Stimulated activated CD4-positive, alpha-beta T cell treated with anti-CD3 and anti-CD28 coated beads, Interleukin-1b, Interleukin-23, amount 100 ng/mL, for 48 hours (primary cell): ENCODE measurements at regions not wholly inside any gene's neighbourhood (a gene's known extent, or its start where the extent isn't known, plus 50 kb on each side); places are given as distances from the start of the nearest gene placed in this dataset.
"Not testable (repeated sequence)": the region's sequence is repeated elsewhere in the genome, so short reads cannot be mapped to it uniquely, and the experiment has no call there.

Source experiments
- DNase-seq: peaks from one replicate; pipeline ENCODE4 v3.0.0-alpha.2; 2020

DNA sequence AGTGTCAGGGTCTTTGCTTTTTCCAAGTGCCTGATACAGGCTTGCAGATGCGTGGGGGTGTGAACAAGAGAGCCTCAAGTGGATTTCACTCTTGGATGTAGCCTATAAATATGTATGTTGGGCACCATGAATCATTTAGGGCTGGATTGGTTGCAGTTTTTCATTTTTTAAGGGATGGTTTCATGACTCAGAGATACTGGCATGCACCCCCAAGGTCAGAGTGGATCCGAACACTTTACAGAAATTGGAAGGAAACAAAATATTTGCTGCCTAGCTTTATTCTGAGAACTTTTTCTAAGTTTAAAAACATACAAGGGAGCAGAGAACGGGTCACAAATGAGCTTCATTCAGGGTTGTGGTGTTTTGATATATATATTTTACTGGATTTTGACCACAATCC lies 436.8 kb upstream of the ERCC4 start:
- no peak for DNase-seq

DNA sequence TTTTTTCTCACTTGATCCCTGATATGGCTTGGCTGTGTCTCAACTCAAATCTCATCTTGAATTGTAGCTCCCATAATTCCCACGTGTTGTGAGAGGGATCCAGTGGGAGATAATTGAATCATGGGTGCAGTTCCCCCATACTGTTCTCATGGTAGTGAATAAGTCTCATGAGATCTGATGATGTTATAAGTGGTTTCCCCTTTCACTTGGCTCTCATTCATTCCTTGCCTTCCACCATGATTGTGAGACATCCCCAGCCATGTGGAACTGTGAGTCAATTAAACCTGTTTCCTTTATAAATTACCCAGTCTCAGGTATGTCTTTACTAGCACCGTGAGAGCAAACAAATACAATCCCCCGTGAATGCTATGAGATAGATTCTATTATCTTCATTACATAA lies 430.5 kb upstream of the ERCC4 start:
- not testable (repeated sequence) for DNase-seq

DNA sequence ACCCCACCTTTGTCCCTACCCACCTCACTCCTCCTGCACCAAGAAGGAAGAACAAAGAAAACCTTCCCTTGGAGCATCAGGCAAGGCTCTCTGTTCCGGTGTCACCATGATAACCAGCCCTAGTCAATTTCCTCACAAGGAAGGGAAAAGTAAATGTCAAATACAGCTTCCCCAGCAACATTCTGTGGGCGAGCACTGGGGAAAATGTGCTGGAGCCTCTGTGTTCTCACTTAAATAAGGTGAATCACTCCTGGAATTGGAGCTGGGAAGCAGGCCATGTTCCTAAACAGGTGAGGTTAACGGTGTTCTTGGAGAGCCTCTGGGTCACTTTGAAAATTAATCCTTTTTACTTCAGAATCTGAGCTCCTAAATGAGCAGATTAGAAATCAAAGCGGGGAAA lies 427.9 kb upstream of the ERCC4 start:
- DNase-seq: no peak

DNA sequence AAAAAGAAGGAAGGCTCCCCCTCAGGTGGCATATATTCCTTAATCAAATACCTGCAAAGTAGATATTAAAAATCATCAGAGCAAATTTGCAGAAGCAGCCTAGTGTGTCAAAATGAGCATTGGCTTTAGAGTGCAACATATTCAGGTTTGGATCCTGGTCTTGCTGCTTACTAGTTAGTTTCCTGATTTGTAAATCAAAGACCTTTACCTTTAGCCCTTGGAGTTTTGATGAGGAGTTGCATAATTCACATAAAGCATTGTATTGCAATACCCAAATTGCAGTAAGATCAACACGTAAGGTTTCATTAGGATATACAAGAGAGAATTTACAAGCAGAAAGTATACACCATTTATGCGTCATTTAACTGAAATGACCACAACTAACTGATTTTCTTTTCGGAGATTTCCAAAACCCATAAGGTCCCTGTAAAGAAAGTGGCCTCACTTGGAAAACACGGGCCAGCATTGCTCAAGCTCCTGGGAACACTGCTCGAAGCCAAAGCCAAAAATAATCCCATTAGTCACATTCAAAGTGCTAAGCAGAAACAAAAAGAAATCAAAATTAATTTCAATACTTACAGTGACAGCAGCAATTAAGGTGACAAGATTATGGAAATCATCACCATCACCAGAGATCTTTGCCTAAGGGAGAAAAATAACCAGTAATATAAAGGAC lies 415.9 kb upstream of the ERCC4 start:
- DNase-seq: no peak

DNA sequence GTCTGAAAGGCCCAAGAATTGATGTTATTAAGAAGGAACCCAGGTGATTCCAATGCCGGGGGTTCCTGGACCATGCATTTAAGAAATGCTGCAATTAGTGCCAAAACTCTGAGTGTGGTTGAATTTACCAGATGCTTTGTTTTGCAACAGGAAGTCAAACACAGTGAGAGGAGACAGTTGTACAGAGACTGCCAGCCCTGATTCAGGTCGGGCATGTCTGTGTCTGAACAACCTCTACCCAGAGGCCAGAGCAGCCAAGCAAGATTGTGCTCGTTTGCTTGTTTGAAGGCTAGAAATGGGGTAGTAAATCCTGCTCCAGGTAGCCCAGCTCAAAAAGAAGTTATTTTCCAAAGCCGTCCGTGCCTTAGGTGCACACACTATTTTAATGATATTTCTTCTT lies 412.4 kb upstream of the ERCC4 start:
- DNase-seq: no peak

DNA sequence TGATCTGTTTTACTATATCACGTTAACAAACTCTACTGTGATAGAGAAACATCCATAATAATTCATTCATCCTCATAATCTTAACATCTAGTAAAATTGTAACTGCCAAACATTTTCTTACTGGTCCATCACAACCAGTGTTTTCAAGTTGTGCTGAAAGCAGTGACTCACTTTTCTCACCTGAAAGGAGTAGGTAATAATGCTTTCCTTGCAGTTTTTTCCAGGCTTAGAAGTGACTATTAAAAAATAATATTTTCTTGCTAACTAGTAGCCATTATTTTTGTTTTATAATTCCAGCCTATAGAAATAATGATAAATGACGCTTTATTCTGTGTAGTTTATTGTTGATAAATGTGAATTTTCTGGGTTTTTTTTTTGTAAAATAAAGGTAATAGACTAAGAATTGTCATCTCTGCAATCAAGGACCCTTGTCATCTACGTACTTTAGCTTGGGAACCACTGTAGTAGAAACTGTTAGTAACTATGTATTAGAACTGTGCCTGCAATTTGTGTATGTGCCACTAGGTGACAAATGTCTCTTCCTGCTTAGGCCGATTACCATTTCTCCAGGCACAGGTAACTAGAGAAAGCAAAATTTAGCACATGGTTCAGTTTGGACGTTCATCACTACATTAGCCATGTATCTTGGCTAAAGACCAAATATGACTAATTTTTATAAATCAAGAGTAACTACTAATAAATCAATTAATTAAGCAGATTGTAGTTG lies 409.4 kb upstream of the ERCC4 start:
- DNase-seq: no peak

GRCh38 chr16:13517841-13518240 lies 402.1 kb upstream of the ERCC4 start:
- no peak for DNase-seq

DNA sequence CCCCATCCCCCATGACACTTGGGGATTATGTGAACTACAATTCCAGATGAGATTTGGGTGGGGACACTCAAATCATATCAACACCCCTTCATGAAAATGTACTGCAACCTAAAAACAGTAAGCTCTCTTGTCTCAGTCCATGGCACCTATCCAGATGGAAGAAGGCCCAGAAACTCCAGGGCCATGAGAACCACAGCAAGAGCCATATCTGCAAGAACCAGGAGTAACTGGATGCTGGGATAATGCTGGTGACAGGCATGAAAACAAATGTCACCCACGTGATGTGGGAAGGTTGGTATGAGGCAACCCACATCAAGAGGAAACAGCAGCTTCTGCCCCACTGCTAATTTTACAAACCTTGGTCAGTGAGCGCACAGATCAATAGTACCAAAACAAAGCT lies 400.1 kb upstream of the ERCC4 start:
- DNase-seq: no peak

GRCh38 chr16:13521356-13521755 lies 398.6 kb upstream of the ERCC4 start:
- no peak for DNase-seq

GRCh38 chr16:13527332-13527731 lies 392.6 kb upstream of the ERCC4 start:
- no peak for DNase-seq

GRCh38 chr16:13528691-13529090 lies 391.3 kb upstream of the ERCC4 start:
- DNase-seq: no peak

DNA sequence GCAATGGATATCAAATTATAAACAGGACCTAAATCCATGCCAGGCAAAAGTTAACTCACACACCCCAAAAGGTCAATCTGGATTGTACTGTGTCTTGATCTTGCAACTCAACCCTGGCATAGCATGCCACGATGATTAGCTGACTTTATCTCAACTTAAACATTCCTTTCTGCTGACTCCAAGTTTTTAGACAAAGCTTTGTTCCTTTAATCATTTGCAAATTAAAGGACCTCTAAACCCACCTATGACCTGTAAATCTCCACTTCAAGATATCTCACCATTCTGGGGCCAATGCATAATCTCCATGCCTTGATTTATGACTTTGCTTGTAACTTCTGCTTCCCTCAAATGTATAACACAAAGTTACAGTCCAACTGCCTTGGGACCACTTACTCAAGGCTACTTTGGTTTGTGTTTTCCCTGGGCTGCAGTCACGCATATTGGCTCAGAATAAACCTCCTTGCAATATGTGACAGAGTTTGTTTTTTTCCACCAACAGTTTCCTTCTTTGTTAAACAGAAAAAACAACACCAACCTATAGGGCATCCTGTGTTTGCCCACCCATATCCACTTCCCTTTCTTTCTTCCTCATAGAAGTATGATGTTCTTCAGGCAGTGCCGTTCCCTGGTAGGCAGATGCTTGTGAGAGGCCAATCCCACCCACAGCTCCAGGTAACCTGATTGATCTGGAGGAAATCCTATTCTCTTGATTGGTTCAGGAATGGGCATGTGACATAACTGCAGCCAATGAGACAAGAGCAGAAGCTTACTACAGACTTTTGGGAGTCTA lies 390.6 kb upstream of the ERCC4 start:
- DNase-seq: no peak

DNA sequence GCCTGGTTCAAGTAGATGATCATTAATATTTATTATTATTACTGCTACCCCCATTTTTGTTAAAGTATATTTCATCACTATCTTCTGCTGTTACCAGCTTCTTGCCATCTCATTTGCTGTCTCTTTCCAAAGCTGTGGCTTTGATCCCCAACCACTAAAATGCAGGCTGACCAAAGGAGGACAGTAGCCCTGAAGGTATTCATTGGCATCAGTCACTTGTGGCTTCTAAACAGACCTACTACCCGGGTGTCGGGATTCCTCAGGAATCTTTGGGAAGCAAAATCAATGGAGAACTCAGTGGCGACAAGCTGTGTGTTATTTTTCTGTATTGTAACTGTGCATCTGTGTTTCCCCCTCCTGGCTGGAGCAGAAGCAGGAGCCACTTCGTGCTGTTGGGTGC lies 379.2 kb upstream of the ERCC4 start:
- no peak for DNase-seq

GRCh38 chr16:13542284-13542683 lies 377.7 kb upstream of the ERCC4 start:
- DNase-seq: no peak

DNA sequence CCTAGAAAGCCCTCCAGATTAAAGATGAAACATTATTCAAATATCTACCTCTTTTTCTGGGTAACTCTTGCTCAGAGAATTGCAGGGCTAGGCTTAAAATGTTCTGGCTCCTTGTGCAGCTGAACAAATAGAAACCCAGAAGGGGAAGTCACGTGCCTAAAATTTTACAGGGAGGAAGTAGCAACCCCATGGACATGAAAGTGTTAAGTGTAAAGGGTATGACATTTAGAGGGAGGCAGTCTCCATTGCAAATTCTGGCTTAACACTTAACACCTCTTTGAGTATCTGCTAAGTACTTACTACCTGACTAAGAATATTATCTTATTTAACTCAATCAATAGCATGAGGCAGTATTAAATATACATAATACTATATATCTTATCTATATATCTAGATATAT lies 376.1 kb upstream of the ERCC4 start:
- DNase-seq: no peak

DNA sequence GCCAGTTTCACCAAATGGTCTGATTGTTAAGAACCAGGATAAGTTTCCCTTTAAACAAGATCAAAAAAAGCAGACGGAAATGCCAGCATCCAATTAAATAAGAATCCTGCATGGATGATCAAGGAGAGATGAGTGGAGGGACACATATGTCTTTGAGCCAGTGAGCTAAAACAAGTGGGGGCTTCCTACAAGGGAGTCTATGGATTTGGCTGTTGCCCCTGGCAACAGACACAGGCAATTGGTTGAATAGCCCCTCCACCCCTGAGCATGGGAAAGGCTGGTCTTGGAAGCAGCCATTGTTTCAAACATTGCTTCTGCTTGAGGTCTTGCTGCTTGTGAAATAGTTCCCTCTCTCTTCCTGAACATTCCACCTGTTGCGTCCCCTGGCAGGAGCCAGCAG lies 374.7 kb upstream of the ERCC4 start:
- no peak for DNase-seq

DNA sequence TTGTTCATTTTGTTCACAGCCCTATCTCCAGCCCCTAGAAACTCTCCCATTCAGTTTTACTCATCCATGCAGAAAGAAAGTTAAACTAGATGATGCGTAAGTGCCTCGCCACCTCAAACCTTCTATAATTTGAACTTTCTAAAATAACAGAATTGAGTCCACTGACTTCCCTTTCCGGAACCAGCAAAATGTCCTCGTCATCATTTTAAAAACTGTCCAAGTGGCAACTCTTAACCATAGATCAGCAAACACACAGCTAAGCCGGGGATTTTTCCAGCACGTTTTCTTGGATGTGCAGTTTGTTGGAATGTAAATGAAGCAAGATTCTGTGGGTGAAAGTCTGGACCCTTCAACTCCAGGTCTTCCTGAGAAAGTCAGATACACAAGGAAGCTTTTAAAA lies 369.7 kb upstream of the ERCC4 start:
- no peak for DNase-seq

DNA sequence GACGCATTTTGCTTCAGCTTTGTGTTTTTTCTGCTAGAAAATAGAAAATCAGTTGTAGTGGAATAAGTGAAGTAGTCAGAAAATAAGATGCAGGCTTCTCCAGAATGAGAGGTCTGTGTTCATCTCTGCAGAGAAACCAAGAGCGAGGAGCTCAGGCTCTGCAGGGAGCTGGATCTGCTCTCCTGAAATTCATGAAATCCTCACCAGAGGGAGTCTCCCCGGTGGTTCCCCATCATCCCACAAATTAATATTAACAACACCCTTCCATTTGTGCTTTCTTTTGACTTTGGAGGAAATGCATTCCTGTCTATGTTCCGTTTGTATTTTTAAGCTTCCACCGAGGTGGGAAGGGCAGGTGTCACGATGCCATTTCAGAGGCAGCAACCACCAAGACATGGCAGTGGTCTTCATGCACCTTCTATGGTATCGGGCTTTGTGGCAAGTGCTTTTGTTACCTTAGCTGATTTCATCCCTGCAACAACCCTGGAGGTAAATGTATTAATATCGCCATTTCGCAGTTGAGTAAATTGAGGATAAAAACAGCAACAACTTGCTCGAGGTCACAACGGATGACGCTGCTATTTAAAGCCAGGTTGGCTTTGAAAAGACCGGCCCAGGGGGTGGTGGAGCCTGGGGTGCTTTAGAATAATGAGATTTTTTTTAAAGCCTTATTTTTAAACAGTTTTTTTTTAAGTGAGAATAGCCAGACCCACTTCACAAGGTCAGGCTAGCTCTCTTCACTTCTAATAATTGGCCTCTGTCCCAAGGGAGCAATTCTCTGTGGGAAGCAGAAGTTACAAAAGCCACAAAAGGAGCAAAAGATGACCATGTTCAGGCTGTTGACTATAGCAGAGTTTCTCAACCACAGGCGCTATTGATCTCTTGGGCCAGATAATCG lies 367.6 kb upstream of the ERCC4 start:
- DNase-seq: no peak

GRCh38 chr16:13552960-13553257 lies 367.0 kb upstream of the ERCC4 start:
- no peak for DNase-seq

DNA sequence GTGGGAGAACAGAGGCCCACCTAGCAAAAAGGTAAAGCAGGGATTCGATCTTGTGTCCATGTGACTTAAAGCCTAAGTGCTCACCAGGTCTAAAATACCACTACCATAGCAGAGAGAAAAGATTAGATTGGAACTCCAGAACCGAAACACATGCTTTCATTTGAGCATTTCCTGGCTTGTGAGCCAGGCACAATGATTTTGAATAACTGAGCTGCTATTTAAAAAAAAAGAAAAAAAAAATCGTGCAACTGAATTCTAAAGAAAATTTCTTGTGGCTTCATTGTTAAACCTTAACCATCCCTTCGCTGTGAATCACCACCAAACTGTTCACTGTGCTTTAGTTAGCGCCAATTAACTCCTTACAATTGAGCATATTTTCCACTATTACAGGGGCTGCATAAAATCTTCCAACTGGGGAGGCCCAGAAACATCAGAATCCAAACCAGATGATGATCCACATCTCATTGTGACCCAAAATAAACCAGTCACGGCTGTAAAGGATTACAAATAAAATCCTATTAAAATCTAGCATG lies 366.4 kb upstream of the ERCC4 start:
- no peak for DNase-seq

GRCh38 chr16:13554005-13554404 lies 365.9 kb upstream of the ERCC4 start:
- no peak for DNase-seq

GRCh38 chr16:13554643-13555042 lies 365.3 kb upstream of the ERCC4 start:
- DNase-seq: no peak

- no peak for DNase-seq
Observed at GRCh38 chr16:13557418-13557817, 362.5 kb upstream of the ERCC4 start.
